ENCODE measurements at regions not wholly inside any gene's neighbourhood (a gene's known extent, or its start where the extent isn't known, plus 50 kb on each side); places are given as distances from the start of the nearest gene placed in this dataset.

GRCh38 chr14:98867146-98867545 is 404.9 kb downstream of the BCL11B start:
- no peak overlapping the region for H2BK120ac ChIP-seq (ENCODE audit: low read depth, low read length)
- dilution Hi-C loops (cut with HindIII; ENCODE audit: low sequenced_read_pairs, unreplicated experiment): no loop called here
- H2AK5ac ChIP-seq (ENCODE audit: low read depth, low read length): no peak overlapping the region
- no peak overlapping the region for H3K18ac ChIP-seq (ENCODE audit: low read depth, low read length)
- intact Hi-C loops (cut with micrococcal nuclease): no loop called here
- no peak overlapping the region for H2AFZ ChIP-seq (replicated peaks; ENCODE audit: low read length, poor library complexity)
- POLR2A ChIA-PET (ENCODE audit: unreplicated experiment): no interaction called here
- no peak overlapping the region for H2BK15ac ChIP-seq (ENCODE audit: low read depth, low read length)
- no TSS peak for BruUV-seq (replicated peaks)
- H3K9me1 ChIP-seq (ENCODE audit: insufficient read depth, low read length): no peaks in the 10 kb centered on the region
- H4K8ac ChIP-seq (ENCODE audit: low read depth in 2 of 2, low read length in 2 of 2): no peak overlapping the region
- H3K9me3 ChIP-seq (ENCODE audit: control insufficient read depth, insufficient read depth, low read length): peaks cover 47% of the 10 kb centered on the region
- no peak for DNase-seq
- H2BK5ac ChIP-seq (ENCODE audit: low read depth, low read length, poor library complexity, severe bottlenecking): no peak overlapping the region
- no peak overlapping the region for H3K27ac ChIP-seq (ENCODE audit: insufficient read depth, low read length)
- ATAC-seq (ENCODE audit: low read depth): no peak
- H3K14ac ChIP-seq (replicated peaks; ENCODE audit: low read depth, low read length): no peak overlapping the region
- TF ChIP-seq CHD1 (IDR thresholded peaks at IDR 0.05; ENCODE audit: low read depth, low read length): no peak
- no peak for TF ChIP-seq MAFK (IDR thresholded peaks at IDR 0.05; ENCODE audit: low read depth, low read length)
- TF ChIP-seq CEBPB (IDR thresholded peaks at IDR 0.05; ENCODE audit: low read depth, low read length): no peak
- no peak for TF ChIP-seq SMC3 (IDR thresholded peaks at IDR 0.05; ENCODE audit: low read depth, low read length)
- in situ Hi-C loops (cut with MboI; ENCODE audit: low sequenced_read_pairs): no loop called here
- no peak overlapping the region for H3K4me2 ChIP-seq (ENCODE audit: low read depth, low read length)
- H3K27me3 ChIP-seq (ENCODE audit: control insufficient read depth, insufficient read depth, low read length): no peaks in the 10 kb centered on the region
- no peaks in the 10 kb centered on the region for H3K4me1 ChIP-seq (ENCODE audit: control insufficient read depth, insufficient read depth, low read length)
- H2BK20ac ChIP-seq (ENCODE audit: low read depth, low read length): no peak overlapping the region
- H3K56ac ChIP-seq (ENCODE audit: extremely low read depth, insufficient read depth, low read length): no peak overlapping the region
- H3K9ac ChIP-seq (ENCODE audit: low read depth, low read length): no peak overlapping the region
- H4K91ac ChIP-seq (ENCODE audit: insufficient read depth, low read depth, low read length): no peak overlapping the region
- H3K4ac ChIP-seq (ENCODE audit: low read depth, low read length): no peak overlapping the region
- H3K4me3 ChIP-seq (ENCODE audit: insufficient read depth, low read depth, low read length): no peak overlapping the region
- H4K5ac ChIP-seq (ENCODE audit: low read depth, low read length): no peak overlapping the region
- H3K23ac ChIP-seq (ENCODE audit: low read depth, low read length): no peak overlapping the region
- no peak overlapping the region for H2AK9ac ChIP-seq (replicated peaks; ENCODE audit: low read depth, low read length, poor library complexity)
- 83% methylated on average over 1 of the region's 6 CpGs; no CpG with 5 or more reads in 1 of the 2 experiments for WGBS, 2 experiments (ENCODE audit: extremely low coverage in 2 of 2, insufficient read length in 1 of 2)
- CTCF ChIA-PET: no interaction called here
- no peaks in the 10 kb centered on the region for H3K79me1 ChIP-seq (ENCODE audit: low read depth in 1 of 2, low read length in 2 of 2)
- H4K20me1 ChIP-seq (ENCODE audit: insufficient read depth, low read length): no peaks in the 10 kb centered on the region
- H3K36me3 ChIP-seq (ENCODE audit: control insufficient read depth, insufficient read depth, low read length): no peaks in the 10 kb centered on the region

Data from IMR-90 (cell line).